NT2/D1 (cell line): ENCODE measurements at regions not wholly inside any gene's neighbourhood (a gene's known extent, or its start where the extent isn't known, plus 50 kb on each side); places are given as distances from the start of the nearest gene placed in this dataset.

Experiments used
- DNase-seq: peaks from one replicate; pipeline ENCODE4 v3.0.0-alpha.2; 2011; ENCODE audit warnings: low read depth, low spot score
- H3K27me3 ChIP-seq: 2 replicates; pipeline ENCODE4 v1.6.0; 2011; ENCODE audit warnings: mild to moderate bottlenecking; ENCODE audit not compliant: insufficient read length, insufficient read depth
- H3K36me3 ChIP-seq: 2 replicates; pipeline ENCODE4 v1.6.1; 2011; ENCODE audit warnings: mild to moderate bottlenecking, low read length, mixed read lengths; ENCODE audit not compliant: insufficient read depth, insufficient read length
- H3K4me1 ChIP-seq: 2 replicates; pipeline ENCODE4 v1.5.1; 2011; ENCODE audit not compliant: insufficient read depth, insufficient read length
- H3K4me3 ChIP-seq: 2 replicates; pipeline ENCODE4 v1.5.1; 2011; ENCODE audit warnings: low read depth; ENCODE audit not compliant: insufficient read length
- H3K9ac ChIP-seq: 2 replicates; pipeline ENCODE4 v1.6.0; 2011; ENCODE audit warnings: low read depth; ENCODE audit not compliant: insufficient read length
- H3K9me3 ChIP-seq: 2 replicates; pipeline ENCODE4 v1.5.1; 2011; ENCODE audit warnings: mild to moderate bottlenecking, low read length; ENCODE audit not compliant: insufficient read depth
- SUZ12 ChIP-seq: IDR thresholded peaks from 2 replicates; pipeline ENCODE4 v1.6.1; 2011; ENCODE audit not compliant: insufficient read length, insufficient read depth; ENCODE audit errors: extremely low read depth
- YY1 ChIP-seq: IDR thresholded peaks from 2 replicates; pipeline ENCODE4 v1.6.1; 2011; ENCODE audit not compliant: insufficient read length, insufficient read depth
- ZNF274 ChIP-seq: IDR thresholded peaks from 2 replicates; pipeline ENCODE4 v1.6.1; 2011; ENCODE audit warnings: mild to moderate bottlenecking, low read depth, low read length

- H3K9ac ChIP-seq = no peak overlapping the region
- TF ChIP-seq SUZ12 (no peak), YY1 (no peak), ZNF274 (no peak)
- no peaks in the 10 kb centered on the region for H3K27me3 ChIP-seq
- peaks cover 6% of the 10 kb centered on the region for H3K4me1 ChIP-seq
- no peaks in the 10 kb centered on the region for H3K36me3 ChIP-seq
- H3K9me3 ChIP-seq = no peaks in the 10 kb centered on the region
- no peak for DNase-seq
- no peak overlapping the region for H3K4me3 ChIP-seq
Measured at GRCh38 chr10:110425684-110426293, 71.9 kb upstream of the DUSP5 start.

- Histone ChIP-seq H3K36me3 (no peaks in the 10 kb centered on the region), H3K4me3 (no peak overlapping the region), H3K9me3 (no peaks in the 10 kb centered on the region), H3K27me3 (no peaks in the 10 kb centered on the region), H3K4me1 (peaks cover 6% of the 10 kb centered on the region), H3K9ac (no peak overlapping the region)
- DNase-seq = no peak
- no peak for TF ChIP-seq YY1
- TF ChIP-seq ZNF274 = no peak
- TF ChIP-seq SUZ12 = no peak
Measured at GRCh38 chr10:110426294-110427181, 71.2 kb upstream of the DUSP5 start.

DNA sequence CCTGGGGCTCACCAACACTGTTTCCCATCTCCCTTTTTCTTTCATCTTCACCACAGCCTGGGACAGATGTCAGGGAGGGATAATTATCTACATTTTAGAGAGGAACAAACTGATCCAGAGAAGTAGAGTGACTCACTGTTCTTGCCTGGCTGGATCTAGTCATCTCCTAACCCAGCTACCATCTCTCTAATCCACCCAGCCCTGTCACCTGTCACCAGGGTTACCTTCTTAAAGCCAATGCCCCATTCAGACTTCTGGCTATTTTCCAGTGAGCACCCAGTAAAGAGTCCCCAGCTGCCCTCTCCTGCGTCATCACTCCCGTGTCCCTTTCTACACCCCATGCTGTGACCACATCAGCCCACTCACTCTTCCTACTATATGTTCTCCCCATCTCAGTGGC, 68.4 kb upstream of the DUSP5 start:
- Histone ChIP-seq H3K4me1 (peaks cover 6% of the 10 kb centered on the region), H3K27me3 (no peaks in the 10 kb centered on the region), H3K36me3 (no peaks in the 10 kb centered on the region), H3K4me3 (no peak overlapping the region), H3K9ac (no peak overlapping the region), H3K9me3 (no peaks in the 10 kb centered on the region)
- TF ChIP-seq ZNF274 = no peak
- TF ChIP-seq YY1 = no peak
- TF ChIP-seq SUZ12 = no peak
- no peak for DNase-seq

- H3K36me3 ChIP-seq = no peaks in the 10 kb centered on the region
- H3K4me1 ChIP-seq = peaks cover 6% of the 10 kb centered on the region
- no peaks in the 10 kb centered on the region for H3K9me3 ChIP-seq
- DNase-seq = no peak
- H3K27me3 ChIP-seq = no peaks in the 10 kb centered on the region
- no peak overlapping the region for H3K9ac ChIP-seq
- H3K4me3 ChIP-seq = no peak overlapping the region
- TF ChIP-seq YY1 (no peak), ZNF274 (no peak)
Measured at GRCh38 chr10:110430340-110431273, 67.1 kb upstream of the DUSP5 start.

GRCh38 chr10:110431659-110432058, 66.0 kb upstream of the DUSP5 start:
- TF ChIP-seq SUZ12 = no peak
- no peak for TF ChIP-seq YY1
- no peak for TF ChIP-seq ZNF274
- DNase-seq = no peak
- Histone ChIP-seq H3K9me3 (no peaks in the 10 kb centered on the region), H3K4me1 (peaks cover 6% of the 10 kb centered on the region), H3K27me3 (no peaks in the 10 kb centered on the region), H3K4me3 (no peak overlapping the region), H3K36me3 (no peaks in the 10 kb centered on the region), H3K9ac (no peak overlapping the region)

DNA sequence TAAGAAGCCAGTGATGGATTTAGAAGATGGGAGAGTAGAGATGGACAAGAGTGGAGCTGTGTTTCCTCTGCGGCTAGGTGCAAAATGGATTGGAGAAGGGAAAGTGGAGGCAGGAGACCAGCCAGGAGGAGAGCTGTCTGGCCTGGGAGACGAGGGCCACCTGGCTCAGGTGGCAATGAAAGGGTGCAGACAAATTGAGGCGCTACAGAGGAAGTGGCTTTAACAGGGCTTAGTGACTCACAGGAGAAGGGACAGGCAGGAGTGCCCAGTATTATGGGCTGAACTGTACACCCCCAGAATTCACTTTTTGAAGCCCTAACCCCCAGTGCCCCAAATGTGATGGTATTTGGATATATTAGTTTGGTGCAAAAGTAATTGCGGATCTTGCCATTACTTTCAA, 65.6 kb upstream of the DUSP5 start:
- no peaks in the 10 kb centered on the region for H3K27me3 ChIP-seq
- H3K4me3 ChIP-seq = no peak overlapping the region
- TF ChIP-seq ZNF274 (no peak), YY1 (no peak), SUZ12 (no peak)
- H3K36me3 ChIP-seq = no peaks in the 10 kb centered on the region
- H3K9ac ChIP-seq = no peak overlapping the region
- H3K9me3 ChIP-seq = no peaks in the 10 kb centered on the region
- no peak for DNase-seq
- peaks cover 6% of the 10 kb centered on the region for H3K4me1 ChIP-seq
